Peyer's patch (tissue), 4 donors: ENCODE measurements at regions not wholly inside any gene's neighbourhood (a gene's known extent, or its start where the extent isn't known, plus 50 kb on each side); places are given as distances from the start of the nearest gene placed in this dataset.

Source experiments
- DNase-seq, 3 donors: peaks; one replicate each; pipeline ENCODE4 v3.0.0-alpha.2; 2017 to 2019
- H3K27ac ChIP-seq, 4 donors: fragments of 200-600 bp; sonication (generic); one replicate each; pipeline ENCODE4 v1.5.1; 2016 to 2019
- H3K27me3 ChIP-seq, 2 donors: fragments of 200-600 bp; sonication (generic); one replicate each; pipeline ENCODE4 v1.5.1; 2019
- H3K36me3 ChIP-seq, 3 donors: fragments of 200-600 bp; sonication (generic); one replicate each; pipeline ENCODE4 v1.5.1; 2016 to 2019
- H3K4me1 ChIP-seq, 4 donors: fragments of 200-600 bp; sonication (generic); one replicate each; pipeline ENCODE4 v1.5.1; 2016 to 2019
- H3K4me3 ChIP-seq, 4 donors: fragments of 200-600 bp; sonication (generic); 1 replicate in 3 of 4; 2 replicates in 1 of 4; pipeline ENCODE4 v1.5.1; 2016 to 2019; ENCODE audit warnings: mild to moderate bottlenecking in 1 of 4
- H3K9me3 ChIP-seq, 4 donors: fragments of 200-600 bp; sonication (generic); one replicate each; pipeline ENCODE4 v1.5.1; 2016 to 2019; ENCODE audit warnings: mild to moderate bottlenecking in 1 of 4
- CTCF ChIP-seq, 6 experiments: fragments of 450-650 bp in 4 of 6; fragments of 200-600 bp in 2 of 6; sonication (generic) in 1 of 6; IDR thresholded peaks; one replicate each; pipeline ENCODE4 v1.5.1; 2017 to 2019; ENCODE audit warnings: antibody characterized with exemption in 6 of 6, mild to moderate bottlenecking in 3 of 6, moderate library complexity in 1 of 6
- POLR2A ChIP-seq, 2 donors: fragments of 450-650 bp; IDR thresholded peaks; one replicate each; pipeline ENCODE4 v1.5.1; 2017; ENCODE audit warnings: antibody characterized with exemption in 2 of 2, mild to moderate bottlenecking in 2 of 2, moderate library complexity in 2 of 2

- Histone ChIP-seq H3K36me3 (no peaks in the 10 kb centered on the region), H3K27ac (no peak overlapping the region), H3K4me1 (peaks cover 0 to 7% (median 0%) of the 10 kb centered on the region in 4 donors), H3K27me3 (no peaks in the 10 kb centered on the region), H3K4me3 (no peak overlapping the region), H3K9me3 (peaks cover 0 to 11% (median 2%) of the 10 kb centered on the region in 4 donors)
- TF ChIP-seq CTCF (IDR thresholded peaks at IDR 0.05) (no peak), POLR2A (IDR thresholded peaks at IDR 0.05) (no peak)
- peak in 1 of 3 donors; percentile 19 for DNase-seq
These were observed 106.0 kb downstream of the KIF26A start for GRCh38 chr14:104244221-104245011.

- Histone ChIP-seq H3K4me3 (no peak overlapping the region), H3K27ac (no peak overlapping the region), H3K36me3 (no peaks in the 10 kb centered on the region), H3K4me1 (peaks cover 0 to under 1% (median 0%) of the 10 kb centered on the region in 4 donors), H3K9me3 (peaks cover 0 to 11% (median 2%) of the 10 kb centered on the region in 4 donors), H3K27me3 (no peaks in the 10 kb centered on the region)
- TF ChIP-seq CTCF (IDR thresholded peaks at IDR 0.05): no peak
- no peak for TF ChIP-seq POLR2A (IDR thresholded peaks at IDR 0.05)
- no peak for DNase-seq
These were observed 106.7 kb downstream of the KIF26A start for GRCh38 chr14:104245075-104245474.

DNA sequence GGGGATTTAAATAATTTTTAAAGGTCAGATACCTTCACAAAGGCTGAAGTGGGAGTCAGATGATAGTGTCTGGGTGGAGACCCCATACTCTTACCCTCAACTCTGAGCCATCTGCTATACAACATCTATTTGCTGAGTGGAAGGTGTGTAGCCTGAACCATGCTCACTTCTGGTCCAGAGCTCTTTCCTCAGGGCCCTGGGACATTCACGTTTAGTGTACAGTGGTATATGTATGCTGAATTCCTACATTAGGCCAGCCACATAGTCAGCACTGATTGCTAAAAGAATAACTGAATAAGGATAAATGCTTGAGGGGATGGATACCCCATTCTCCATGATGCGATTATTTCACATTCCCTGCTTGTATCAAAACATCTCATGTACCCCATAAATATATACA is 107.3 kb downstream of the KIF26A start:
- DNase-seq: no peak
- Histone ChIP-seq H3K4me1 (no peaks in the 10 kb centered on the region), H3K4me3 (no peak overlapping the region), H3K27me3 (no peaks in the 10 kb centered on the region), H3K36me3 (no peaks in the 10 kb centered on the region), H3K9me3 (peaks cover 0 to 11% (median 2%) of the 10 kb centered on the region in 4 donors), H3K27ac (no peak overlapping the region)
- TF ChIP-seq CTCF (IDR thresholded peaks at IDR 0.05) (no peak), POLR2A (IDR thresholded peaks at IDR 0.05) (no peak)

DNA sequence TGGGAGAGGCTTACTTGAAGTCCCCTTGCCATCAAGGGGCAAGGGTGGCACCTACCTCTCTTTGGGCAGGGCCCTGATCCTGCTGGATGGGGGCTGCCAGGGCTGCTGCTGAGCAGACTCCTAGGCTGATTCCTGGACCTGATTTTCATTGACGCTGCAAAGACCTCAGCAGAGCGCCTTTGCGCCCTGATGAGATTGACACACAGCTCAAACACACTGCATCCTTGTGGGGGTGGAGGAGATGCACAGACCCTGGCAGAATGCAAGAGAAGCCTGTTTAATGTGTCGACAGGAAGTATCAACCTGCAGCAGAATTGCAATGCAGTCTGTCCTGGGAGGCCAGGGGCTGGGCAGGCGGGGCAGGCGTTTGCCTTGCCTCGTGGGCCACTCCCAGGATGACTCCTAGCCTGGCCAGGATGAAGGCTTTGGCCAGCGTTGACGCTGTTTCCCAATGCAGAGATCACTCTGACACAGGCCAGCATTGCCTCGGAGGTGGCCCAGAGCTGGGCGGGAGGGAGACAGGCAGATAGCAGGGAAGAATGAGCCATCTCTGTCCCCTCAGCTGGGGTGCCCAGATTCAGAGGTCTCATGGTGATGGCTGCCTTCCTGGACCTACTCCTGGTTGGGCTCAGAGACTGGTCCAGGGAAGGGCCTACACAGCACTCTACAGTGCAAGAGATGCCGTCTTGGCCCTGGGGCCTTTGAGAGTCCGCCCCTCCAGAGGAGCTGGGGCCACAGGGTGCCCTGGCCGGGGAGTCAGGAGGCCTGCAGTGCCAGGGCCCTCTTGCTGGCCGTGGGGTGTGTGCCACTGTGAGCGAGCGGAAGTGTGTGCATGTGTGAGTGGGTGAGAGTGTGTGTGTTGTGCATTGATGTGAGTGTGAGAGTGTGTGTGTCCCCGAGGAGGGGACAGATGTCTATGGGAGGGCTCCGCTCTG is 108.3 kb downstream of the KIF26A start:
- no peak overlapping the region for H3K27ac ChIP-seq
- H3K36me3 ChIP-seq: no peaks in the 10 kb centered on the region
- peaks cover 0 to 11% (median 2%) of the 10 kb centered on the region in 4 donors for H3K9me3 ChIP-seq
- H3K27me3 ChIP-seq: no peaks in the 10 kb centered on the region
- peak in 1 of 3 donors; percentile 34 for DNase-seq
- no peak overlapping the region for H3K4me3 ChIP-seq
- TF ChIP-seq CTCF (IDR thresholded peaks at IDR 0.05) (no peak), POLR2A (IDR thresholded peaks at IDR 0.05) (no peak)
- H3K4me1 ChIP-seq: no peaks in the 10 kb centered on the region

DNA sequence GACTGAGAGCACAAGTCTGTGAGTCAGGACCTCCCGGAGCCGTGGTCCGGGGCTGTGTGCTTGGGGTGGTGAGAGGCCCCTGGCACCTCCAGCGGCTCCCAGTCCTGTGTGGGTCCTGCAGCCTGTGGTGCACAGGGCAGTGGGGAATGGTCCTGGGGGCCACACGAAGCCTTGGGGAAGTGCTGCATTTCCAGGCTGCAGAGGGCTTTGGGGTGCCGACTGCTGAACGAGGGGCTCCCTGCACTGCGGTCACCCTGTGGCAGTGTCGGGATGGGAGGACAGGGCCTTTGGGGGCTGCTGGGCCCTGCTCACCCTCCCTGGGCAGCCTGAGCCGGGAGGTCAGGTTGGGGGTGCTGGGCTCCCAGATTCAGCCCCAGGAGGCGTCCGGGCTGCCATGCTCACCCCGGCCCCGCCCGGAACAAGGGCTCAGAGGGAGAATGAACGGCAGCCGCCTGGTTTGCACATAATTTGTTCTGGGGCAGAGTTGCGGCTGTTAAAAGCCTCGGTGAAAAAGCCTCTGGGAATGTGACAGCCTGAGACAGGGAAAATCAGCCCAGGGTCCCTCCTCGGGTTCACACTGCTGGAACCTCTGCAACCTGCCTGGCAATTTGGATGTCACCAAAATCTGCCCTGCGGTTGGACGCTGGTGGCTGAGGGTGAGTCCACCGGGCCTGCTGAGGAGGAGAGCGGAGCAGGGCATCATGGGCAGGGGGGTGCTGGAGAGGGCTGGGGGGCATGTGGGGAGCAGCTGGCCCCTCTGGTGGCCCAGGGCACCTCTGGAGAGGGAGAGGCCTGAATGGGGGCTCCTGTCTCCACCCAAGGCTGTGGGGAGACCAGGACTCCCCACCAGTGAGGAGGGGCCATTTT is 109.2 kb downstream of the KIF26A start:
- no peak for TF ChIP-seq CTCF (IDR thresholded peaks at IDR 0.05)
- TF ChIP-seq POLR2A (IDR thresholded peaks at IDR 0.05): no peak
- Histone ChIP-seq H3K36me3 (no peaks in the 10 kb centered on the region), H3K9me3 (peaks cover 0 to 11% (median 2%) of the 10 kb centered on the region in 4 donors), H3K27me3 (no peaks in the 10 kb centered on the region), H3K4me1 (no peaks in the 10 kb centered on the region), H3K27ac (no peak overlapping the region), H3K4me3 (no peak overlapping the region)
- peak in 1 of 3 donors; percentile 18 for DNase-seq
